CD4-positive, alpha-beta T cell treated with Interleukin-12 subunit alpha and Interleukin-12 subunit beta, for 1 hour (primary cell): ENCODE measurements at regions not wholly inside any gene's neighbourhood (a gene's known extent, or its start where the extent isn't known, plus 50 kb on each side); places are given as distances from the start of the nearest gene placed in this dataset.
A peak's percentile ranks its signal among the peaks of the same experiment; 100 is the strongest.
"Not testable (repeated sequence)": the region's sequence is repeated elsewhere in the genome, so short reads cannot be mapped to it uniquely, and the experiment has no call there.

Experiments used
- DNase-seq: peaks from one replicate; pipeline ENCODE4 v3.0.0-alpha.2; 2020

GRCh38 chr10:27388761-27389399, 115.2 kb upstream of the RAB18 start:
- no peak for DNase-seq

DNA sequence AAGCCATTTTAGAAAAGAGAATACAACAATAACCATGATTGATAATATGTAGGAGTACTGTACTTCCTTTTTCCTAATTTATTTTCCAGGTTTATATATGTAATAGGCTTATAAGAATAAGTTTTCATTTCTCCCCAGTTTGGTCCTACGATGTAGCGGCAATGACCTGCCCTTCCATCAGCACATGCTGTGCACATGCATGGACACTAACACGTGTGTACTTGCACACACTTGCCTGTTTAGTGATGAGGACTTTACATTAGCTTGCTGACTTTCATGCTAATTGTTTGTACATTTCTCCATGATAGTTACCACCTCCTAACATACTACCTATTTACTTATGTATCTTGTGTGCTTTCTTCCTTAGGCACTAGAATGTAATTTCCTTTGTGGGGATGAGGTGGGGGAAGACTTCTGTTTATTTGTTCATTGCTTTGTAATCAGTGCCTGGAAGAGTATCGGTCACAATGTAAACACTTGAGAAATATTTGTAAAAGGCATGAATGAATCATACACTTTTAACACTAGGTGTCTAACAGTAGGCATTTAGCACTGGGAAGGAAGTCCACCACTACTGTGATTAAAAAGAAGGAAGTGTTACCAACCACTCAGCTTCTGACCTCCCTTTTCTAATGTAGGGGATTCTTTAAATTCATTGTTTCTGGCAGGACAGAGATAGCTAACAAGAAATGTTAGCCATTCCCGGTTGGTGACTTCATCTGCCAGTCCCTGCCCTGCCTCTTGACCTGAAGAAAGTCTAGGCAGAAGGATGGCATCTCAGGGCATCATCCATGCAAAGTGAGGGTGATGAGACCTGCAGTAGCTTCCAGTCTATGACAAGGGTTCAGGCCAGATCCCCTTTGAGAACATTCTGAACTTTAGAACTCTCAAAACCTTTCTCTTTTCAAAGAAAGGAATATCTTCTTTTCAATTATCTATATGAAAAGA, 120.2 kb upstream of the RAB18 start:
- no peak for DNase-seq

DNA sequence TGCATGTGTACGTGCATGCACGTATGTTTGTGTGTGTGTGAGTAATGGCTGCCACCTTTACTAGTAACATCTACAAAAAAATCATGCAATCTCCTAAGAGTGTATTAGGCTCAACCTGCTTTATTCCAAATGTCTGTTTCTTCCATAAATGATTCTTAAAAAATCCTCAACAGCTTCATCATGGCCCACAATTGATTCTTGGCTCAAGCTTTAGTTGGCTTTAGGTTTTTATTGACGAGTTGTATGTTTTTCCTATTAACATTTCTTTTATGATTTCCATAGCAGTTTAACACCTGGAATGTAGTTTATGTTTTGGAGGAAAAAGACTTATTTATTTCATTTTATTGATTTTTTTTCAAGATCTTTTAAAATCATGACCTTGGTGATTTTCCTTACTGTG, 121.9 kb upstream of the RAB18 start:
- DNase-seq: no peak

DNA sequence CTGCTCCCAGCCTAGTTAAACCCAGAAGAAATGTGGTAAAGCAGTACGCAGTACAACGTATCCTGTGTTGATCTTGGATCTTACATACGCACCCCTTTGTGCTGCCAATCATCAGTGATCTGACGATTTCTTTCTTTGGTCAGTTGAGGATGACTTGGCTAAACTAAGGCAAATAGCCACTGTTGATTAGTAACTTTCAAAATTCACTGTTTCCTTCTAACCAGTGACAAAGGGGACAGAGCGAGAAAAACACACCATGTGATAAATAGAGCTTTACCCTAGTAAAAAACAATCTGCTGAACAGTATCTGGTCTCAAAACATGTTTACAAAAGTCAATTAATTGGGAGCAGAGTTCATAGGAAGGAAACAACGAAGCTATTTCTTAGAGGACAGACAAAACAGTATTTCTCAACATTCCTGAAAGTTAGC, 123.2 kb upstream of the RAB18 start:
- no peak for DNase-seq

DNA sequence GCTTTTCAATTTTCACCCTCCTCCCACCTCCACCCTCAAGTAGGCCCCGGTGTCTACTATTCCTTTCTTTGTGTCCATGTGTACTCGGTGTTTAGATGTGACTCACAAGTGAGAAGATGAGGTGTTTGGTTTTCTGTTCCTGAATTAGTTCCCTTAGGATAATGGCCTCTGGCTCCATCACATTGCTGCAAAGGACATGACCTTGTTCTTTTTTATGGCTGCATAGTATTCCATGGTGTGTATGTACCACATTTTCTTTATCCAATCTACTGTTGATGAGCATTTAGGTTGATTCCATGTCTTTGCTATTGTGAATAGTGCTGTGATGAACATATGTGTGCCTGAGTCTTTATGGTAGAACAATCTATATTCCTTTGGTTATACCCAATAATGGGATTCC, 125.1 kb upstream of the RAB18 start:
- not testable (repeated sequence) for DNase-seq

GRCh38 chr10:27373566-27374160, 130.4 kb upstream of the RAB18 start:
- no peak for DNase-seq

DNA sequence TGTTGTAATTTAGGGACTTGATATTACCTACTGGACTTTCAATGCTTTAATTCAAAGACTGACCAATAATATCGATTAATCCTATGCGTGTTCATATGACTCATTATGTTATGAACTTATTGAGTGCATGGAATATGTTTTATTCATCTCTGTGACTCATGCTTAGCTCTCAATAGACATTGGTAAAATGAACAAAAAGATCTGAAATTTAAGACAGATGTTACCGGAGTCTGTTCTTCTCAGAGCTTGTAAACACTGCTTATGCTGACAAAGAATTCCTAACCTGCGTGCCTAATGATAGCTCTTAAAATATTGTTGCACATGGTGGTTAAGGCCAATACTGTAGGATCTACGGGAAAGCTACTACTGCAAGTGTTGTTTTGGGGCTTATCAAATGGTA, 131.5 kb upstream of the ACBD5 start:
- no peak for DNase-seq

- DNase-seq: not testable (repeated sequence)
These were observed 130.8 kb upstream of the ACBD5 start for GRCh38 chr10:27371375-27371774.

GRCh38 chr10:27369880-27370279, 129.3 kb upstream of the ACBD5 start:
- DNase-seq: no peak

- no peak for DNase-seq
These were observed 128.1 kb upstream of the ACBD5 start for GRCh38 chr10:27368706-27369105.

GRCh38 chr10:27366769-27367168, 126.2 kb upstream of the ACBD5 start:
- no peak for DNase-seq

- DNase-seq: no peak
These were observed 123.4 kb upstream of the ACBD5 start for GRCh38 chr10:27364028-27364427.

- DNase-seq: peak; percentile 86
These were observed 120.1 kb upstream of the ACBD5 start for GRCh38 chr10:27360581-27361172.

DNA sequence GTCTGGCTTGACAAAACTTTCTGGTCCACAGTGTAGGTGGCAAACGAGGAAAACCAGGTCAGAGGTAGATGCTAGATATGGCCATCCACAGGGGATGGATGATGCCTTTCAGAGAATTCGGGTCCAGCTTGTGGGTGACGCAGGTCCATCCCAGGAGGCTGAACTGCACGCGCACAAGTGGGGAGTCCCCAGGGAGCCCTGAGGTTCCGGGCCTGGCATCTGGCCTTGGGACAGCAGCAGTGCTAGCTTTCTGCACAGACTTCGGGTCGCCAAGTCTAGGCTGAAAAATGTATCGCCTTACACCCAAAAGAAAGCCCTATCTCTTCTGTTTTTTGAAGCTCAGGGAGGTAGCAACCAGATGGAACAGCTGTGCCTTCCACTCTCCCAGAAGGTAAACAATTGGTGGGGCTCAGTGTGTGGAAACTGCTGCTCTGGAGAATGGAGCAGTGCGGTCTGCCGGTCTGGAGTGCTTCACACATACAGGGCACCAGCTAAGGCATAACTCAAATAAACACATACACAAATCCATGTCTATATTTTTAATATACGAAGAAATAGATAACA, 119.3 kb upstream of the ACBD5 start:
- DNase-seq: no peak

DNA sequence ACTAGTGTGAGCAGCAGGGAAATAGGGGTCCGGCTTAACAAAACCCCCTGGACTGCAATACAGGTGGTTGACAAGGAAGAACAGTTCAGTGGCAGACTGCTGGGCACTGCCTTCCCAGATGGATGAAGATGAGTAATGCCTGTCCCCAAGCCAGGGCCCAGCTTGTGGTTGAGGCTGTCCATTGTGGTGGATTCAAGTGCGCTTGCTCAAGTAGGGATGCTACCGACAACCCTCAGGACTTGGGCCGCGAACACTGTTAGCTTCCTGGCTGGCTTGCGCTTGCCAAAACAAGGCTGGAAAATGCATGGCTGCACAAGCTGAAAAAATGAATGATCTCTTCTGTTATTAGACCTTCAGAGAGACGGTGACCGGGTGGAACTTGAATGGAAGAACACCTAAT, 116.1 kb upstream of the ACBD5 start:
- DNase-seq: no peak

DNA sequence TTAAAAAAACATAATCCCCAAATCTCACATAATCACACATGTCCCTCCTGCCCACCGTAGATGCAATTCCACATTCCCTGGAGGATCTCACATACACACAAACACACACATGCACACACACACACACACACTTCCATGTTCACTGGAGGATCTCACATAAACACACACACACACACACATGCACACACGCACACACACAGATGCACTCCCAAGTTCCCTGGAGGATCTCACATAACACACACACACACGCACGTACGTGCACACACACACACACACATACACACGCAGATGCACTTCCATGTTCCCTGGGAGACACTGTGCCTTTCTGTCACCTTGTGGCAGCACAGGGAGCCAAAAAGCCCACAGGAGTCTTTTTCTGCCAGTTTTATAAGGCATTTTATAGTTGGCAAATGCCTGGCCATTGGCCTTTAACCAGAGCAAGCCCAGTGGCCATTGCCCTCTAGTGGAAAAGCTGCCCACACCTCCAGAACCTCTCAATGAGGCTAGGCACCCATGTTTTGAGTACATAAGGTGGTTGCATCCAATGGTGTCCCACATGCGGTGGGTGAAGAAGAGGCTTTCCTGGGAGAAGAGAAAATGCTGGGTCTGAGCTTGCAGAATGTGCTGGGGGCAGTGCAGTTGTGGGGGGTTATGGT, 115.4 kb upstream of the ACBD5 start:
- DNase-seq: no peak

GRCh38 chr10:27354643-27355270, 114.2 kb upstream of the ACBD5 start:
- DNase-seq: peak; percentile 24

GRCh38 chr10:27354100-27354499, 113.5 kb upstream of the ACBD5 start:
- not testable (repeated sequence) for DNase-seq

DNA sequence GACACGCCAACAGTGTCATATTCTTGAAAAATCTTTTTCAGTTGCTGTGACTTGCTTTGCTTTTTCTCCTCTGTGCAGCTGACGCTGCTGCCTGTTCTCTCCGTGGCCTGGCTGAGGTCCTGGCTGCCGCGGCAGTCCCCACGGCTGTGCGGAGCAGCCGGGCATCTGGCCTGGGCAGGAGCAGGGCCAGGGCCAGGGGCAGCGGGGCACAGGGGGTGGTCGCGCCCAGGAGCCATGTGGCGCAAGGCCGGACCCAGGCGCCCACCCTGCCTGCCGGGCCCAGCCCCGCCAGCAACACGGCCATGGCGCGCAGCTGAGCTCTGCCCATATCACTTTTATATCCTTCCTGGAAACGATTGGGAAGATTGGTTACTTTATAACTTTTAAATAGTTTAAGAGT, 109.4 kb upstream of the ACBD5 start:
- no peak for DNase-seq

DNA sequence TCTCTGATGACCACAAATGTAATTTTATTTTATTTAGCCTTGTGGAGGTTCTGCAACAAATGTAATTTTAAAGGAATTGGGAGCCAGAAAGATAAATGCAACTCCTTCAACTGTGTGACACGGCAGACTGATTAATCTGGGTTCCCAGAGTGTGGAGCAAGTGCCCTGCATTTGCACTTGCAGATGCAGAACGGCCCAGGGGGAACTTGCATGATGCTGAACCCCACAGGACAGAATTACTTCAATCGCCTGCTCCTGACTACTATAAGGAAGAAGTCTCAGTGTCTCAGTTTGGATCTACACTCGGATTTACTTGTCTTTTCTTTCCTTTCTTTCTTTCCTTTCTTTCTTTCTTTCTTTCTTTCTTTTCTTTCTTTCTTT, 107.2 kb upstream of the ACBD5 start:
- not testable (repeated sequence) for DNase-seq

DNA sequence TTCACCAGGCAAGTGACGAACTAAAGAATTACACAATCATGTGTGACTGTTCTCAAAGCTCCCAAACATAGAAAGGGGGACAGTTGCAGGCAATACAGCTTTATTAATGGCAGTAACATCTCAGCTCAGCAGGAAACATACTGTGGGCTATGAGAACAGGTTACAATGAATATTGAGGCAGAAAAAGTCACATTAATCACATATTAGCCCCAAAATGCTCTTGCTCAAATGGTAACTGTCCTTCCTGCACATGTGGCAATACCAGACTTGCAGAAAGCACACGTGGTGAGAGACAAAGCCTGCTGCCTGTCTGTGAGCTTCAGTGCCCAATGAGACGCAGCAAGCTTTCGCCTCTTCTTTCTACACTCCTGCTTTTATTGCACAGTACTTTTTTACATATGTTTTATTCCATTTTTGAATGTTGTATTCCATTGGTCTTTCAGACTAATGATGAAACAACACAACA, 104.9 kb upstream of the ACBD5 start:
- DNase-seq: no peak
